ENCODE measurements at regions not wholly inside any gene's neighbourhood (a gene's known extent, or its start where the extent isn't known, plus 50 kb on each side); places are given as distances from the start of the nearest gene placed in this dataset.

- dilution Hi-C loops (cut with HindIII; ENCODE audit: low sequenced_read_pairs, unreplicated experiment): no loop called here
- Histone ChIP-seq H2BK15ac (ENCODE audit: low read depth, low read length) (no peak overlapping the region), H2AK9ac (replicated peaks; ENCODE audit: low read depth, low read length, poor library complexity) (no peak overlapping the region), H3K4me3 (ENCODE audit: insufficient read depth, low read depth, low read length) (no peak overlapping the region), H2AFZ (replicated peaks; ENCODE audit: low read length, poor library complexity) (no peak overlapping the region), H3K4me1 (ENCODE audit: control insufficient read depth, insufficient read depth, low read length) (no peaks in the 10 kb centered on the region), H3K18ac (ENCODE audit: low read depth, low read length) (no peak overlapping the region), H4K20me1 (ENCODE audit: insufficient read depth, low read length) (no peaks in the 10 kb centered on the region), H3K36me3 (ENCODE audit: control insufficient read depth, insufficient read depth, low read length) (no peaks in the 10 kb centered on the region), H3K14ac (replicated peaks; ENCODE audit: low read depth, low read length) (no peak overlapping the region), H3K9me3 (ENCODE audit: control insufficient read depth, insufficient read depth, low read length) (peaks cover 44% of the 10 kb centered on the region), H4K5ac (ENCODE audit: low read depth, low read length) (no peak overlapping the region), H3K4me2 (ENCODE audit: low read depth, low read length) (no peak overlapping the region), H2BK120ac (ENCODE audit: low read depth, low read length) (no peak overlapping the region), H4K91ac (ENCODE audit: insufficient read depth, low read depth, low read length) (no peak overlapping the region), H3K27ac (ENCODE audit: insufficient read depth, low read length) (no peak overlapping the region), H3K9me1 (ENCODE audit: insufficient read depth, low read length) (no peaks in the 10 kb centered on the region), H3K79me1 (ENCODE audit: low read depth in 1 of 2, low read length in 2 of 2) (no peaks in the 10 kb centered on the region), H2BK5ac (ENCODE audit: low read depth, low read length, poor library complexity, severe bottlenecking) (no peak overlapping the region), H4K8ac (ENCODE audit: low read depth in 2 of 2, low read length in 2 of 2) (no peak overlapping the region), H3K23ac (ENCODE audit: low read depth, low read length) (no peak overlapping the region), H3K9ac (ENCODE audit: low read depth, low read length) (no peak overlapping the region), H3K56ac (ENCODE audit: extremely low read depth, insufficient read depth, low read length) (no peak overlapping the region), H3K27me3 (ENCODE audit: control insufficient read depth, insufficient read depth, low read length) (no peaks in the 10 kb centered on the region), H2BK20ac (ENCODE audit: low read depth, low read length) (no peak overlapping the region), H3K4ac (ENCODE audit: low read depth, low read length) (no peak overlapping the region), H2AK5ac (ENCODE audit: low read depth, low read length) (no peak overlapping the region)
- BruUV-seq (replicated peaks): no TSS peak
- intact Hi-C loops (cut with micrococcal nuclease): no loop called here
- WGBS, 2 experiments (ENCODE audit: extremely low coverage in 2 of 2, insufficient read length in 1 of 2): no CpG with 5 or more reads among the region's 5 CpGs
- POLR2A ChIA-PET (ENCODE audit: unreplicated experiment): no interaction called here
- in situ Hi-C loops (cut with MboI; ENCODE audit: low sequenced_read_pairs): no loop called here
- DNase-seq (no peak), ATAC-seq (ENCODE audit: low read depth) (no peak)
- CTCF ChIA-PET: no interaction called here
- TF ChIP-seq MAZ (IDR thresholded peaks at IDR 0.05; ENCODE audit: borderline replicate concordance, low read depth, low read length) (no peak), MAFK (IDR thresholded peaks at IDR 0.05; ENCODE audit: low read depth, low read length) (no peak), RAD21 (IDR thresholded peaks at IDR 0.05; ENCODE audit: low read length) (no peak), RCOR1 (IDR thresholded peaks at IDR 0.05; ENCODE audit: insufficient replicate concordance, low read length) (no peak), POLR2A (IDR thresholded peaks at IDR 0.05; ENCODE audit: low read depth, low read length) (no peak), MXI1 (IDR thresholded peaks at IDR 0.05; ENCODE audit: borderline replicate concordance, low read depth, low read length) (no peak), BHLHE40 (IDR thresholded peaks at IDR 0.05; ENCODE audit: low read depth, low read length) (no peak), FOS (IDR thresholded peaks at IDR 0.05; ENCODE audit: low read depth, low read length) (no peak), RFX5 (IDR thresholded peaks at IDR 0.05; ENCODE audit: low read depth, low read length) (no peak), CTCF (conservative IDR thresholded peaks at IDR 0.05; ENCODE audit: low read depth, low read length) (no peak), CEBPB (IDR thresholded peaks at IDR 0.05; ENCODE audit: low read depth, low read length) (no peak)
Observed at GRCh38 chr19:30168760-30169159, 203.4 kb upstream of the ZNF536 start.

Measured in IMR-90 (cell line).